Inflammatory macrophage treated with lipopolysaccharide for 1 hour (primary cell): ENCODE measurements at regions not wholly inside any gene's neighbourhood (a gene's known extent, or its start where the extent isn't known, plus 50 kb on each side); places are given as distances from the start of the nearest gene placed in this dataset.
A peak's percentile ranks its signal among the peaks of the same experiment; 100 is the strongest.

Source experiments
- DNase-seq, 2 donors: peaks; one replicate each; pipeline ENCODE4 v3.0.0-alpha.2; 2020 to 2022

- DNase-seq, result no peak
These were observed 108.1 kb upstream of the SPRY1 start for GRCh38 chr4:123288309-123289025.

DNA sequence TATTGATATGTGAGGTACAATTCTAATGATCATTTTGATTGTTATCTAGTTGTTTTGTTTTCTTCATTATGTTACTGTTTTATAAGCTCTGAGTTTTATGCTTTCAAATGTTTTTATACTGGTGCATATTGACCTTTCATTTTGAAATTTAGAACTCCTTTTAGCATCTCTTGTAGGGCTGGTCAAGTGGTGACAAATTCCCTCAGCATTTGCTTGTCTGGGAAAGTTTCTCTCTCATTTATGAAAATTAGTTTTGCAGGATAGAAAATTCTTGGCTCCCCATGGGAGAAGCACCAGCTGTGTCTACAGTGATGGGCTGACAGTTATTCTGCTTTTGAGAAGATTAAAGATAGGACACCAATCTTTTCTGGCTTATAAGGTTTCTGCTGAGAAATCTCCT is 105.3 kb upstream of the SPRY1 start:
- DNase-seq, result no peak

DNA sequence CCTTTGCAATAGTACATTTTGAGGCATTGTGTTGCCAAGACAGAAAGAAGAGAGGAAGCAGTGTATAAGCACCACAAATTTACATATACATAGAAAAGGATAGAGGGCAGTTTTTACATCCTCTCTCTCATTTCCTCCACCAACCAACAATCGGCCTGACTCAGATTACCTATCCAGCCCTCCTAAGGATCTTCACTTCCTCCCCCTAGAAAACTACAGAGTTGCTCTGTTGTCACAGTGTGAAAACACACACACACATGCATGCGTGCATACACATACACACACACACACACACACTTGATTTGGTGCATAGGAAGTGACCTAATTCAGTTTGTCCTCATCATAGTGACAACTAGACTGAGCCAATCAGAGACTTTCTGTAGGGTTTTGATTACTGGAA is 98.8 kb upstream of the SPRY1 start:
- no peak for DNase-seq

DNA sequence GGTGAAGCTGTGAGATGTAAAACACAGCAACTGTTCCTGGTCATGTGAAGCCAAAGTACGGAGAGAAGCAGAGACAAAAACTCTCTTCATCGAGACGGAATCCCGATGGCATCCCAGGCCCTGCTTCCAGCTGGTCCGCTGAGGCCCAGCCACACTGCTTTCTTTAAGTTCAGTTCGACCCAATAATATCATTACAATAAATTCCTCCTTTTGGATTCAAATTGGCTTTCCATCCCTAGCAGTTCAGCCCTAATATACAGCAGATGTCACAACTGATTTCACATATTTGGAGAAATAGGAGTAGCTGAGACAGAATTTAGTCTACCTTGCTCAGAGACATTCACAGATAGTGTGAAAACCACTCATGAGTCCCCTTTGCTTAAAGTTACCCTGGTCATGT is 98.3 kb upstream of the SPRY1 start:
- no peak for DNase-seq

- no peak for DNase-seq
These were observed 97.8 kb upstream of the SPRY1 start for GRCh38 chr4:123298801-123299200.

DNA sequence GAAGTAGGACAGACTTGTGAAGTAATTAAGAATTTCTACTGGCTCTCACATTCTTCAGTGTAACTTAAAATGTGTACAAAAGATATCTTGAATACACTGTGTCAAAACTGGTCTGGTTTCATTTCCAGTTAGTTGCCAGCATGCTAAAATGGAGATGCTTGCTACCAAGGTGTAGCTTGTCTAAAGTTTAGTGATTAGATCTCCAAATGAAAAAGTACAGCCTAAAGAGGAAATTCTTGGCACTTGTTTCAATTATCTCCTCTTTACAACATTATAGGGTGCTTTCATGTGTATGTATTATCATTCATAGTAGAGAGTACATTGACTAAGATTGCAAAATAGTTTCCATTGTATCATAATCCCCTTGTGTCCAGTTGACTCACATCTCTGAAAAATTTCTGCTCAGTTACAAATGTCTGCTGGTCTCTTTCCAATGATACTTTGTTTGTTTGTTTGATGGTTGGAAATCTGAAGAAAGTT is 97.3 kb upstream of the SPRY1 start:
- peak in 1 of 2 donors; percentile 3 for DNase-seq

- no peak for DNase-seq
These were observed 96.2 kb upstream of the SPRY1 start for GRCh38 chr4:123300222-123301039.

DNA sequence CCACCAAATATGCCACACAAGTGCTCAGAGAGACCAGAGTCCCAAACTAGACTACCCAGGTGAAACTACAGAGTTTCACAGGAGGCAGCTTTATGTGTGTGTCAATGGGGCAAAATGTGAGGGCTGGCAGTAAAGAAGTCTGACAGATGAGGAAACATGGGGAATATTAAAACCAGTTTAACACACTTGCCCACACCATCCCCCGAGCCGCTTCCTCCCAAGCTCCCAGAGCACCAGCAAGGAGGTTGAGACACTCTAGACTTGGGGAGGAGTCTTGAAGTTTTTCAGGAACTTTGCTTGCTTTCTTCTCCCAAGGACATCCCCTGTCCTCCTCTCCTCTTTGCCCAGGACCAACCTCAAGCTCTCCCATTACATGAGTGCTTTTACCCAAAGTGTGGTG is 94.7 kb upstream of the SPRY1 start:
- DNase-seq, result peak in 1 of 2 donors; percentile 6

- no peak for DNase-seq
These were observed 92.2 kb upstream of the SPRY1 start for GRCh38 chr4:123304151-123304964.

GRCh38 chr4:123305736-123306135 is 90.9 kb upstream of the SPRY1 start:
- DNase-seq, result no peak

- no peak for DNase-seq
These were observed 89.8 kb upstream of the SPRY1 start for GRCh38 chr4:123306769-123307168.

DNA sequence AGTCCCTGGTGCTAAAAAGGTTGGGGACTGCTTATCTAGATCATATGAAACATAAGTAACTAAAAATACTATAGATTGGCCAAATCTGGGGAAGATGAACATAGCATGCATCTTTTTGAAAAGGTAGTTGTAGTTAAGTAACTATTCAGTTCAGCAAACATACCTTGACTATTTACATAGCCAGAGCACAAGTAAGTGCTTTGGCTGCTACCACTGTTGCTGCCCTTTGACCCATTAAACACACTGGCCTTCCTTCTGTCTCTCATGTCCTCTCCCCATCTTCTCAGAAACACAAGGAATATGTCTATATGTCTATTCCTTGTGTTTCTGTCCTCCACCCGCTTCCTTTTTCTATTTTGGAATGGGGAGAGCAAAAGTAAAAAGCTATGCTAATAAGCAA is 87.9 kb upstream of the SPRY1 start:
- no peak for DNase-seq

DNA sequence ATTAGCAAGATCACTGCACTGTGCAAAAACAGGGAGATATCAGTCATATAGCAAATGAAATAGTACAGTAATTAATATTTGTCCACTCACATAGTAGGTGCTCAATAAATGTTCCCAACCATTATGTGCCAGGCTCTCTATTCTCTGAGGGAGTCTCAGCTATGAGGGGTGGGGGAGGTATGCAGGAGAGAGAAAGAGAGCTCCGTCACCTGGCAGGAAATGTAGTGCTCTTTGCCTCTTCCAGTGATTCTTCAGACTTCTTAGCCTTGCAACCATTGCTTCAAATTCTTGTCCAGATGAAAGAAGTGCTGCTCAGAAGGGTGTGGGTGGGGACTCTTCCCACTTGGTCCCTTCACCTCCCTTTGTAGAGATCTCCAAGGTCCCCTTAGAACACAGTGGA is 84.5 kb upstream of the SPRY1 start:
- no peak for DNase-seq

DNA sequence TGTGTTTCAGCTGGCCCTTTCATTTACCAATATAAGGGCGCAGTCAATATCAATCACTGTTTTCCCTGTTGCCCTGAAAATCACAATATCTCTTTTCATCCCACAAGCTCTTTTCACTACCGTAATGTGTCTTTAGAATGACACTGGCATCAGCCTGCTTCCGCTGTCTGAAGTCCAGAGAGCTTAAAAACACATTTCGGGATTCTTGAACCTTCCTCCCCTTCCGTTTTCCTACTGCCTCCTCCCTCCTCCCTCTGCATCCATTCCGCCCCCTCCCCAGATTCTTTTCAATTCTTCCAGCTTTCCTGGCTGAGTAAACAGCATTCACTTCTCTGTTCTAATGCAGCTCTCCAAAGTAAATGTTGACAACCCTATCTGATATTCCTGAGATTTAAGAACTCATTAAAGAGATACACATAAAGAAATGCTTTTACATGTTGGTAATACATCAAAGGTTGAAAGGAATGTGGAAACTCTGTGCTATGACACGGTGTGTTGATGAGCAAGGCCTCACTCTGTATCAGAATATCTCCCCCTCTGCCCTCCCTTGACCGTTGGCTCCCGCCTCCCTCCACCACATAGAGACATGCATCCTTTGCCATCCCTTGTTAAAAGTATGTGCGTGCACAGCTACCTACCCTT is 83.5 kb upstream of the SPRY1 start:
- no peak for DNase-seq

DNA sequence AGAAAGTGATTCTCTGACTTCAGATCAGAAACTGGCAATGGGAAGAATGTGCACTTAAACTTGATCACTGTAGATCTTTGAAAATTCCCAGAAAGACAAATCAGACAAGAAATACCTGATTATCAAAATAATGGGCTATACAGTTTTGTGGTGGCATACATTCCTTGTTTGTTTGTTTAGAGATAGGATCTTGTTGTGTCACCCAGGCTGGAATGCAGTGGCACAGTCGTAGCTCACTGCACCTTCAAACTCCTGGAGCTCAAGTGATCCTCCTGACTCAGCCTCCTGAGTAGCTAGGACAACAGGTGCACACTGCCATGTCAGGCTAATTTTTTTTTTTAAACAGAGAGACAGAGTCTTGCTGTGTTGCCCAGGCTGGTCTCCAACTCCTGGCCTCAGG is 81.0 kb upstream of the SPRY1 start:
- DNase-seq, result no peak

- no peak for DNase-seq
These were observed 79.4 kb upstream of the SPRY1 start for GRCh38 chr4:123317211-123317610.

GRCh38 chr4:123319639-123320038 is 77.0 kb upstream of the SPRY1 start:
- no peak for DNase-seq

DNA sequence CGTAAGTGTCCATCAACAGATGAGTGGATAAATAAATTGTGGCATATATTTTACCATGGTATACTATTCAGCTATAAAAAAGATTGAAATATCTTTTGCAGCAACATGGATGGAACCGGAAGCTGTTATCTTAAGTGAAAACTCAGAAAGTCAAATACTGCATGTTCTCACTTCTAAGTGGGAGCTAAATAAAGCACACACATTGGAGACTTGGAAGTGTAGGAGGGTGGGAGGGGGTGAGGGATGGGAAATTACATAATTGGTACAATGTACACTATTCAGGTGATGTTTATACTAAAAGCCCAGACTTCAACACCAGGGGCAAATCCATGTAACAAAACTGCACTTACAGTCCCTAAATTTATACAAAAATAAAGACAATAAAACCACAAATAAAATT is 72.6 kb upstream of the SPRY1 start:
- DNase-seq, result no peak

DNA sequence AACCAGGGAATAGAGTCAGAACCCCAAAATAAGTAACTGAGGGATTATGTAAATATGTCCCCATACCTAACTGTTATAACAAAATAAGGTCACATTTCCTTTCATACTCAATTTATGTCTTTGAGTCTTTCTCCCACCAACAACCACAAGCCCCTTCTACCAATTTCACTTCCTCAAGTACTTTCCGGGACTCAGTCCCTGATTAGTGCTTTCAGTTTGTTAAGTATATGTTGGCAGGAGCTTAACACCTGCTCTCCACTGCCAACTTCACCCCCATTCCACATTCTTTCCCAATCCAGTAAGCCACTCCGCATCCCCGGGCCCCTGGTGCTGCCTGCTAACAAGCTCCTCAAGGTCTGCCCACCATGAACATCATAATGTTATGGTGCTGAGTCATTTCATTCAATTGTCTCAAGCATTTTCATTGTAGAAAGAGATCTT is 71.3 kb upstream of the SPRY1 start:
- DNase-seq, result no peak

DNA sequence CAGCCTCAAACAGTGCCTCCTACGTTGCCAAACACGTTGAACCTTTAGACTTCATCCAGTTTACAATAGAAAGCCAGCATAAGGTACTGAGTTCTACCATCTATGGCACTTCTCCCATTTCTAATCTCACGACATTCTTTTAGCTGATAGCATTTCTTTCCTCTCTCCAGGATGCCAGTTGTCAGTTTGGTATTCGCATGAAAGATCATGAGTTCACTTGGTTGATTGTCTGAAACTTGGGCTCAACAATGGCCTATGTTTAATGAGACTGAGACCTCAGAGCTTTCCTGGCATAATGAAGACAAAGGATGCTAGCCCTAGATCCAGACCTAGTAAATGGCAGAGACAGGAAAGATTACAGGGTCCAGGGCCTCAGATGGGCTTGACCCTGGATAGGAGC is 69.2 kb upstream of the SPRY1 start:
- no peak for DNase-seq

DNA sequence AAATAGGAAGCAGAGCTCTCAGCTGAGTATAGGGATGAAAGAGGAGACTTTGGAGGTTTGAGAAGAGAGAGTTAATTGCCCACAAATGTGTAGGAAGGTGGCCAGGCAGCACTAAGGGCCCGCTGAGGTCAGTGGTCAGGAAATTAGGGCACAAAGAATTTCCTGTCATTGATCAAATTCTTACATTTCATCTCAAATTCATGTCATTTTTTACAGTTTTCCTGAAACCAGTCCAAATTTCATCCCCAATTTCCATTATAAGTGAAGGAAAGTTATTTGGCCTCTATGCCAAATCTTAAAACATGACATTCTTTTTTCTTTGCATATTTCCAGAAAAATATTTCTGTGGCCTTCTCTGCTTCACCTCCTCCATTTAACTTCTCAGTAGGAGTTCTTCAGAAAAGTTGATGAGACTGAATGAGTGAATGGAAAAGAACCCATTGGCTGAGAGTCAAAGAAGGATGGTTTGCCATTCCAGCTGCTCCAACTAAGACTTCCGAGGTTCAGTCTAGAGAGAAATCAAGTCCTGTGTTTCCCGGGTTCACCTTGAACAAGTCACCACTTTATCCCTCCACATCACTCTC is 68.7 kb upstream of the SPRY1 start:
- no peak for DNase-seq

- no peak for DNase-seq
These were observed 57.9 kb upstream of the SPRY1 start for GRCh38 chr4:123338715-123339114.
